GM13977 (cell line): ENCODE measurements at regions not wholly inside any gene's neighbourhood (a gene's known extent, or its start where the extent isn't known, plus 50 kb on each side); places are given as distances from the start of the nearest gene placed in this dataset.
"Not testable (repeated sequence)": the region's sequence is repeated elsewhere in the genome, so short reads cannot be mapped to it uniquely, and the experiment has no call there.

Experiments
- DNase-seq: peaks from one replicate; pipeline ENCODE4 v3.0.0; 2012; ENCODE audit warnings: low spot score
- in situ Hi-C: fragments of 300-500 bp; cut with MboI; formaldehyde crosslinking; loops from one replicate; pipeline ENCODE4 v1.12.0; 2022; ENCODE audit warnings: low sequenced_read_pairs, low pct_unique_long_range_greater_than_20kb, mixed read lengths, inconsistent platforms; ENCODE audit not compliant: unreplicated experiment
- TF ChIP-seq, protein P1 (sequence below): IDR thresholded peaks from 2 replicates; pipeline ENCODE4 v1.5.1; 2012; ENCODE audit warnings: mild to moderate bottlenecking, control low read depth; ENCODE audit not compliant: insufficient read depth; ENCODE audit errors: extremely low read depth, missing control alignments

DNA sequence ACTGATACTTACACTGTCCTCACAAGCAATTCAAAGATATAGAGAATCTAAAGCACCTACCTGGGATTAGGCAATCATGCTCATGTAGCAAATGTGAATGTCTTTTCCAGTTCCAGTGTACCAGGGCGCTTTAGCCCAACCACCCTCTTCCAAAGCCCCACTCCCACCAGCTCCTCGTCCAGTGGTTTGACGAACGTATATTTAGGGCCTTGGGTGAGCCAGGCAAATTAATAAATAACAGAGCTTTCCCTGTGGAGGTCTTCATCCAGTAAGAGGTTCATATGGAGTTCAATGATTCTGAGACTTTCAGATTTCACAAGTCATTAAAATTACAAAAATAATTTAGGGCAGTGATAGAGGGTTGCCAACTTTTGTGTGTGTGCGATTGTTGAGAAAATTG, 162.3 kb upstream of the C2CD4B start:
- in situ Hi-C loops = no loop called here
- TF ChIP-seq, protein P1, sequence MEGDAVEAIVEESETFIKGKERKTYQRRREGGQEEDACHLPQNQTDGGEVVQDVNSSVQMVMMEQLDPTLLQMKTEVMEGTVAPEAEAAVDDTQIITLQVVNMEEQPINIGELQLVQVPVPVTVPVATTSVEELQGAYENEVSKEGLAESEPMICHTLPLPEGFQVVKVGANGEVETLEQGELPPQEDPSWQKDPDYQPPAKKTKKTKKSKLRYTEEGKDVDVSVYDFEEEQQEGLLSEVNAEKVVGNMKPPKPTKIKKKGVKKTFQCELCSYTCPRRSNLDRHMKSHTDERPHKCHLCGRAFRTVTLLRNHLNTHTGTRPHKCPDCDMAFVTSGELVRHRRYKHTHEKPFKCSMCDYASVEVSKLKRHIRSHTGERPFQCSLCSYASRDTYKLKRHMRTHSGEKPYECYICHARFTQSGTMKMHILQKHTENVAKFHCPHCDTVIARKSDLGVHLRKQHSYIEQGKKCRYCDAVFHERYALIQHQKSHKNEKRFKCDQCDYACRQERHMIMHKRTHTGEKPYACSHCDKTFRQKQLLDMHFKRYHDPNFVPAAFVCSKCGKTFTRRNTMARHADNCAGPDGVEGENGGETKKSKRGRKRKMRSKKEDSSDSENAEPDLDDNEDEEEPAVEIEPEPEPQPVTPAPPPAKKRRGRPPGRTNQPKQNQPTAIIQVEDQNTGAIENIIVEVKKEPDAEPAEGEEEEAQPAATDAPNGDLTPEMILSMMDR = no peak
- DNase-seq = no peak

DNA sequence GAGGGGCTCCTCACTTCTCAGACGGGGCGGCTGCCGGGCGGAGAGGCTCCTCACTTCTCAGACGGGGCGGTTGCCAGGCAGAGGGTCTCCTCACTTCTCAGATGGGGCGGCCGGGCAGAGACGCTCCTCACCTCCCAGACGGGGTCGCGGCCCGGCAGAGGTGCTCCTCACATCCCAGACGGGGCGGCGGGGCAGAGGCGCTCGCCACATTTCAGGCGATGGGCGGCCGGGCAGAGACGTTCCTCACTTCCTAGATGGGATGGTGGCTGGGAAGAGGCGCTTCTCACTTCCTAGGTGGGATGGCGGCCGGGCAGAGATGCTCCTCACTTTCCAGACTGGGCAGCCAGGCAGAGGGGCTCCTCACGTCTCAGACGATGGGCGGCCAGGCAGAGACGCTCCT, 167.4 kb upstream of the C2CD4B start:
- in situ Hi-C loops, DNase-seq: not testable (repeated sequence)

DNA sequence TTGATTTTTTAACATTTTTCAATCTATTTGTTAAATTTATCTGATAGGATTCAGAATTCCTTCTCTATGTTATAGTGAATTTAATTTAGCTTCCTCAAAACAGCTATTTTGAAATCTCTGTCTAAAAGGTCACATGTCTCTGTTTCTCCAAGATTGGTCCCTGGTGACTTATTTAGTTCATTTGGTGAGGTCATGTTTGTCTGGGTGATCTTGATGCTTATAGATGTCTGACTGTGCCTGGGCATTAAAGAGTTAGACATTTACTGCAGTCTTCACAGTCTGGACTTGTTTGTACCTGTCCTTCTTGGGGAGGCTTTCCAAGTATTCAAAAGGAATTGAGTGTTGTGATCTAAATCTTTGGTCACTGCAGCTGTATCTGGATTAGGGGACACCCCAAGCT, 169.5 kb upstream of the C2CD4B start:
- no peak for DNase-seq

DNA sequence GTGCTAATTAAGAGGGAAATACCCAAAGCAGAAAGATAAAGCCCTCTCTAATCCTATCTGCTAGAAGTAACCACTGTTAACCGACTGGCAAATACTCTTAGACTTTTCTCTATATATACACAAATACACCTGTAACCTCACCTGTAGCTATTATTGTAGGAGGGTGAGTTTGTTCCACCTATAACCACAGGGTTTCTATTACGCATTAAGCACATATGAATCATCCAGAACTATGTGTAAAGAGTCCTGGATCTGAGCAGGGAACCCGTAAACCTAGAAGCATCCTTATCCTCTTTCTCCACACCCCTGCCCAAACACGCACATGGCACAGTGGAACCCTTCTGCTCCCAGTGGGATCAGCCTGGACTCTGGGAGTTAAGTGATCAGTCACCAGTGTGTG, 172.8 kb upstream of the C2CD4B start:
- in situ Hi-C loops = no loop called here
- TF ChIP-seq, protein P1 = no peak
- DNase-seq = no peak

More for the DNA sequence above, 169.5 kb upstream of the C2CD4B start:
- in situ Hi-C loops = no loop called here
- TF ChIP-seq, protein P1 = no peak

DNA sequence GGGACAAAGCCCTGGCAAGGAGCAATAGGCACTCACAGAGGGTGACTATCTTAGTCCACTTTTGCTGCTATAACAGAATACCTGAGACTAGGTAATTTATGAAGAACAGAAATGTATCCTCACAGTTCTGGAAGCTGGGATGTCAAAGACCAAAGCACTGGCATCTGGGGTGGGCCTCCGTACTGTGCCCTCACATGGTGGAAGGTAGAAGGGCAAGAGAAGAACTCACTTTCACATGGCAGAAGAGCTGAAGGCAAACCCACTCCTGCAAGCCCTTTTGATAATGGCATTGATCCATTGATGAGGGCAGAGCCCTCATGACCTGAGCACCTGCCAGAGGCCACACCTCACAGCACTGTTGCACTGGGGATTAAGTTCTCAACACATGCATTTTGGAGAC, 173.4 kb upstream of the C2CD4B start:
- in situ Hi-C loops = no loop called here
- TF ChIP-seq, protein P1 = no peak
- DNase-seq = no peak

DNA sequence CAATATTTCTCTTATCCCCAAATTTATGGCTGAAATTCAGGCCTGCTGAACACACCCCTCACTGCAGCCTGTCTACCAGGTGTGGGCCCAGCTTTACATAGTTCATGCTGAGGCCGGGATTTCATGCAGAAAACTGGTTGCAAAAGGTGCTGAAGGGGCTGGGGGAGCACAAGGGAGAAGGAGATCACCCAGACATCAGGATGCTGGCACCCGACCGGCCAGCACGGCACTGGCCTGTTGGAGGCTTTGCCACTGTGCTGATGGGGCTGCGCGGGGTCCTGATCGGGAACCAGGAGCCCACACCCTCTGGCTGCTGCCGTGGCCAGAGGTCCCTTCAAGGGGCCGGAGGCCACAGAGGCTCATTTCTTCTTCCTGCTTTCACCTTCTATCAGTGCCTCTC, 177.9 kb upstream of the C2CD4B start:
- no peak for DNase-seq
- in situ Hi-C loops = no loop called here
- TF ChIP-seq, protein P1 = no peak

DNA sequence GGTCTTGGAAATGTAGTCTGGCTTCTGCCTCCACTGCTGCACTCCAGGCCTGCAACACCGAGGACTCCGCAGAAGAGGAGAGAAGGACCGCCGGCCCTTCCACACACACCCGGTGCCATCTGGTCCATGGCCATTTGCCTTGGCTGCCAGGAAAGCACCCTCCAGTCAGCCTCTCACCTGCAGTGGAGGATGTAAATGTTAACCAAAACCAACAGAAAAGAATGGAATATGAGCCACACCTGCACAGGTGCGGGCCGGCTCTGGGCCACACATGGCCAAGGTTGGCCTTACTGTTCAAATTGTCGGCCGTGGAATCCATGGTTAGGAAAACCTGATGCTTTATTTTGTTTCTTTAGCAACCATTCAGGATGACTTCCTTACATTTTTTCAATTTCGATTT, 178.3 kb upstream of the C2CD4B start:
- in situ Hi-C loops = no loop called here
- no peak for DNase-seq
- TF ChIP-seq, protein P1 = no peak
